ENCODE measurements at regions not wholly inside any gene's neighbourhood (a gene's known extent, or its start where the extent isn't known, plus 50 kb on each side); places are given as distances from the start of the nearest gene placed in this dataset.

- no peaks in the 10 kb centered on the region for H4K20me1 ChIP-seq (ENCODE audit: insufficient read depth, low read length)
- H3K79me2 ChIP-seq (ENCODE audit: low read length): no peaks in the 10 kb centered on the region
- no peaks in the 10 kb centered on the region for H3K27me3 ChIP-seq (ENCODE audit: low read depth, low read length)
- H3K9me3 ChIP-seq (ENCODE audit: insufficient read depth, low read length): no peaks in the 10 kb centered on the region
- H3K4me3 ChIP-seq (ENCODE audit: low read length): no peak overlapping the region
- H3K4me2 ChIP-seq (ENCODE audit: low read length): no peak overlapping the region
- TF ChIP-seq CTCF (IDR thresholded peaks at IDR 0.05; ENCODE audit: low read depth, low read length): no peak
- no peak for TF ChIP-seq EZH2phosphoT487 (IDR thresholded peaks at IDR 0.05; ENCODE audit: low read depth)
- no peak overlapping the region for H3K9ac ChIP-seq (ENCODE audit: low read length)
- H2AFZ ChIP-seq (ENCODE audit: low read depth, low read length): no peak overlapping the region
- no peaks in the 10 kb centered on the region for H3K4me1 ChIP-seq (ENCODE audit: low read length)
- no peaks in the 10 kb centered on the region for H3K36me3 ChIP-seq (replicated peaks; ENCODE audit: low read depth, low read length)
- H3K27ac ChIP-seq (ENCODE audit: low read length): no peak overlapping the region
Observed at GRCh38 chr6:164107297-164107995, 692.9 kb downstream of the QKI start.

- H3K36me3 ChIP-seq (replicated peaks; ENCODE audit: low read depth, low read length): no peaks in the 10 kb centered on the region
- 0 out of 2 replicates have a peak overlapping the region, but pooled peaks have one; percentile 17 for H3K4me2 ChIP-seq (ENCODE audit: low read length)
- H3K4me1 ChIP-seq (ENCODE audit: low read length): no peaks in the 10 kb centered on the region
- H3K9ac ChIP-seq (ENCODE audit: low read length): no peak overlapping the region
- no peaks in the 10 kb centered on the region for H3K9me3 ChIP-seq (ENCODE audit: insufficient read depth, low read length)
- no peak for TF ChIP-seq EZH2phosphoT487 (IDR thresholded peaks at IDR 0.05; ENCODE audit: low read depth)
- peak; percentile 54 for TF ChIP-seq CTCF (IDR thresholded peaks at IDR 0.05; ENCODE audit: low read depth, low read length)
- H4K20me1 ChIP-seq (ENCODE audit: insufficient read depth, low read length): no peaks in the 10 kb centered on the region
- no peaks in the 10 kb centered on the region for H3K79me2 ChIP-seq (ENCODE audit: low read length)
- H3K27me3 ChIP-seq (ENCODE audit: low read depth, low read length): no peaks in the 10 kb centered on the region
- no peak overlapping the region for H3K4me3 ChIP-seq (ENCODE audit: low read length)
- no peak overlapping the region; the same call in 1 of the 2 replicates for H2AFZ ChIP-seq (ENCODE audit: low read depth, low read length)
- H3K27ac ChIP-seq (ENCODE audit: low read length): no peak overlapping the region
Observed at GRCh38 chr6:164106345-164106769, 691.8 kb downstream of the QKI start.

GRCh38 chr6:164105705-164106104 lies 691.2 kb downstream of the QKI start:
- no peak overlapping the region for H3K4me2 ChIP-seq (ENCODE audit: low read length)
- H3K27me3 ChIP-seq (ENCODE audit: low read depth, low read length): no peaks in the 10 kb centered on the region
- no peaks in the 10 kb centered on the region for H3K4me1 ChIP-seq (ENCODE audit: low read length)
- H3K4me3 ChIP-seq (ENCODE audit: low read length): no peak overlapping the region
- no peak for TF ChIP-seq CTCF (IDR thresholded peaks at IDR 0.05; ENCODE audit: low read depth, low read length)
- H3K36me3 ChIP-seq (replicated peaks; ENCODE audit: low read depth, low read length): no peaks in the 10 kb centered on the region
- no peaks in the 10 kb centered on the region for H4K20me1 ChIP-seq (ENCODE audit: insufficient read depth, low read length)
- no peak overlapping the region for H3K27ac ChIP-seq (ENCODE audit: low read length)
- no peaks in the 10 kb centered on the region for H3K9me3 ChIP-seq (ENCODE audit: insufficient read depth, low read length)
- no peaks in the 10 kb centered on the region for H3K79me2 ChIP-seq (ENCODE audit: low read length)
- no peak overlapping the region for H2AFZ ChIP-seq (ENCODE audit: low read depth, low read length)
- H3K9ac ChIP-seq (ENCODE audit: low read length): no peak overlapping the region

- Histone ChIP-seq H3K4me1 (ENCODE audit: low read length) (no peaks in the 10 kb centered on the region), H3K9me3 (ENCODE audit: insufficient read depth, low read length) (no peaks in the 10 kb centered on the region), H3K27ac (ENCODE audit: low read length) (no peak overlapping the region), H3K9ac (ENCODE audit: low read length) (no peak overlapping the region), H2AFZ (ENCODE audit: low read depth, low read length) (no peak overlapping the region), H3K79me2 (ENCODE audit: low read length) (no peaks in the 10 kb centered on the region), H3K4me2 (ENCODE audit: low read length) (no peak overlapping the region), H3K4me3 (ENCODE audit: low read length) (no peak overlapping the region), H3K36me3 (replicated peaks; ENCODE audit: low read depth, low read length) (no peaks in the 10 kb centered on the region), H3K27me3 (ENCODE audit: low read depth, low read length) (no peaks in the 10 kb centered on the region), H4K20me1 (ENCODE audit: insufficient read depth, low read length) (no peaks in the 10 kb centered on the region)
- no peak for TF ChIP-seq CTCF (IDR thresholded peaks at IDR 0.05; ENCODE audit: low read depth, low read length)
- no peak for TF ChIP-seq EZH2phosphoT487 (IDR thresholded peaks at IDR 0.05; ENCODE audit: low read depth)
Observed at GRCh38 chr6:164104432-164104831, 689.9 kb downstream of the QKI start.
